Stimulated activated naive CD8-positive, alpha-beta T cell treated with anti-CD3 and anti-CD28 coated beads, Interleukin-15, amount 100 ng/mL, for 72 hours (primary cell): ENCODE measurements at regions not wholly inside any gene's neighbourhood (a gene's known extent, or its start where the extent isn't known, plus 50 kb on each side); places are given as distances from the start of the nearest gene placed in this dataset.
"Not testable (repeated sequence)": the region's sequence is repeated elsewhere in the genome, so short reads cannot be mapped to it uniquely, and the experiment has no call there.

ENCODE experiments used
- ATAC-seq: fragments of 150-1000 bp; cut with Tn5 transposase; 2 replicates; pipeline ENCODE4 v1.10.0; 2021; ENCODE audit warnings: mild to moderate bottlenecking, moderate library complexity
- DNase-seq, 2 donors: peaks; one replicate each; pipeline ENCODE4 v3.0.0; 2021 to 2022
- H3K27ac Mint-ChIP-seq, 2 donors: one replicate each; pipeline ENCODE4 v1.8.0; 2022; ENCODE audit warnings: mild to moderate bottlenecking in 2 of 2, mixed read lengths in 2 of 2, moderate library complexity in 2 of 2
- H3K27me3 Mint-ChIP-seq: one replicate; pipeline ENCODE4 v1.8.0; 2022; ENCODE audit warnings: mixed read lengths
- H3K4me1 Mint-ChIP-seq: one replicate; pipeline ENCODE4 v1.8.0; 2022; ENCODE audit warnings: mild to moderate bottlenecking, mixed read lengths
- H3K4me3 Mint-ChIP-seq, 2 donors: one replicate each; pipeline ENCODE4 v1.8.0; 2022; ENCODE audit warnings: mild to moderate bottlenecking in 2 of 2, mixed read lengths in 2 of 2, moderate library complexity in 1 of 2
- H3K9me3 Mint-ChIP-seq, 2 donors: one replicate each; pipeline ENCODE4 v1.8.0; 2022; ENCODE audit warnings: mixed read lengths in 2 of 2

- no peaks in the 10 kb centered on the region for H3K27me3 Mint-ChIP-seq
- DNase-seq (no peak), ATAC-seq (no peak)
- no peak overlapping the region for H3K27ac Mint-ChIP-seq
- H3K4me1 Mint-ChIP-seq: no peaks in the 10 kb centered on the region
- H3K9me3 Mint-ChIP-seq: peaks cover 4 to 7% of the 10 kb centered on the region in 2 donors
- no peak overlapping the region for H3K4me3 Mint-ChIP-seq
Measured at GRCh38 chr9:102795532-102795931, 199.6 kb upstream of the CYLC2 start.

GRCh38 chr9:102779356-102779755 lies 215.8 kb upstream of the CYLC2 start:
- Mint-ChIP-seq H3K27ac (no peak overlapping the region), H3K9me3 (peaks cover 0 to 14% of the 10 kb centered on the region in 2 donors), H3K27me3 (no peaks in the 10 kb centered on the region), H3K4me3 (no peak overlapping the region), H3K4me1 (no peaks in the 10 kb centered on the region)
- DNase-seq: no peak
- no peak for ATAC-seq

- no peak overlapping the region for H3K4me3 Mint-ChIP-seq
- peaks cover 0 to 12% of the 10 kb centered on the region in 2 donors for H3K9me3 Mint-ChIP-seq
- ATAC-seq (no peak), DNase-seq (no peak)
- H3K27me3 Mint-ChIP-seq: no peaks in the 10 kb centered on the region
- no peak overlapping the region for H3K27ac Mint-ChIP-seq
- no peaks in the 10 kb centered on the region for H3K4me1 Mint-ChIP-seq
Measured at GRCh38 chr9:102778746-102779145, 216.4 kb upstream of the CYLC2 start.

GRCh38 chr9:102770704-102771103 lies 224.4 kb upstream of the CYLC2 start:
- no peak overlapping the region for H3K27ac Mint-ChIP-seq
- DNase-seq (no peak), ATAC-seq (no peak)
- no peaks in the 10 kb centered on the region for H3K27me3 Mint-ChIP-seq
- no peak overlapping the region for H3K4me3 Mint-ChIP-seq
- no peaks in the 10 kb centered on the region for H3K4me1 Mint-ChIP-seq
- H3K9me3 Mint-ChIP-seq: no peaks in the 10 kb centered on the region

DNA sequence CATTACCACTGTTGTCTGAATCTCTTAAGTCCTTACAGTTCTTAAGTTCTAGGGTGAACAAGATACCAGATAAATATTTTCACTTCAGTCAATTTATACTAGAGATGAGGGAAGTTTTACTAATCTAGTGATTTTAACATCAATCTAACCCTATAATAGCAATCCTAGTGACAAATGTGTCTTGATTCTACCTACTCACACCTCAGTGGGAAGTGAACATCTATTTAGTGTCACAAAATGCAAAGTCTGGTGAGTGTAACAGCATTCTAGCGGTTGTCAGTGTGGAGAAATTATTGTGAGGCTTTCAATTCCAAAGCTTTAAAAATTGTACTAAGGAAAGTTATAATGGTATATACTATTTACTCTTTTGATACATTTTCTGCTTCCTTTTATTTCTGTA lies 225.8 kb upstream of the CYLC2 start:
- H3K27me3 Mint-ChIP-seq: no peaks in the 10 kb centered on the region
- no peak for DNase-seq
- H3K9me3 Mint-ChIP-seq: no peaks in the 10 kb centered on the region
- no peak for ATAC-seq
- no peak overlapping the region for H3K27ac Mint-ChIP-seq
- H3K4me3 Mint-ChIP-seq: no peak overlapping the region
- no peaks in the 10 kb centered on the region for H3K4me1 Mint-ChIP-seq

DNA sequence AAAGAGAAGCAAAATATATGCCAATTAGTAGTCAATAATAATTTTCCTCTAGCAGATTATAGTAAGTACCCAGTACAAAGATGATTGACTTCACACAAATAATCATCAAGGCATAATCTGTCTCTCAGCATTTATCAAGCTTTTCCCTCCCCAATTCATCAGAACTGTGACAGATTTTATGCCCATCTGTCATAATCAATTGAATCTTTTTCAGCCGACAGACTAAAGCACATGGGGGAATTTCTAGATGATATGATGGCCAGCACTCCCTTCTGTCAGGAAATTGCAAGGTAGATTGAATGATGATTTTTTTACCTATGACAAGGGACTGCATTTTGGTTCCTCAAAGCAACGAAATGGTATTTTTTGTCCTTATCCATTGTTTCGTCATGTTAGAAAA lies 227.1 kb upstream of the CYLC2 start:
- ATAC-seq (no peak), DNase-seq (no peak)
- H3K27me3 Mint-ChIP-seq: no peaks in the 10 kb centered on the region
- H3K4me1 Mint-ChIP-seq: no peaks in the 10 kb centered on the region
- no peak overlapping the region for H3K4me3 Mint-ChIP-seq
- no peak overlapping the region for H3K27ac Mint-ChIP-seq
- peaks cover 0 to 6% of the 10 kb centered on the region in 2 donors for H3K9me3 Mint-ChIP-seq

DNA sequence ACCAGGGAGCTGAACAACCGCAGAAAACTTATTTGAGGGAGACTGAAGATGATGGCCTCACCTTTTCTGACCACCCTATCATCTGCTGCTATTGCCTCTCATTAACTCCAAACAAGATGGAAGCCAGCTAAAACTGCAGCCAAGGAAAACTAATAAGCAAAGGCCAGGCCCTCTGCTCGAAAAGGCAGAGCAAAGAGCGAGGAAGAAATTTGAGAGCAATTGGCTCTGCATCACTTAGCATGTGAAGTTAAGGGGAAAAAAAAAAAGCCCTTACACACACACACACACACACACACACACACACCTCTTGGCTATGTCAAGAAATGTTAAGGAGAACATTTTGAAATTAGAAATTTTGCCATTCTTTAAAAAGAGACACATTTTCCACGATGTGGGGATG lies 228.1 kb upstream of the CYLC2 start:
- ATAC-seq (no peak), DNase-seq (no peak)
- H3K4me3 Mint-ChIP-seq: no peak overlapping the region
- H3K9me3 Mint-ChIP-seq: peaks cover 0 to 9% of the 10 kb centered on the region in 2 donors
- H3K4me1 Mint-ChIP-seq: no peaks in the 10 kb centered on the region
- H3K27ac Mint-ChIP-seq: no peak overlapping the region
- no peaks in the 10 kb centered on the region for H3K27me3 Mint-ChIP-seq

- Mint-ChIP-seq H3K27ac (no peak overlapping the region), H3K4me1 (no peaks in the 10 kb centered on the region), H3K4me3 (no peak overlapping the region), H3K9me3 (peaks cover 16 to 47% of the 10 kb centered on the region in 2 donors), H3K27me3 (no peaks in the 10 kb centered on the region)
- DNase-seq (no peak), ATAC-seq (no peak)
Measured at GRCh38 chr9:102740578-102740977, 254.6 kb upstream of the CYLC2 start.

DNA sequence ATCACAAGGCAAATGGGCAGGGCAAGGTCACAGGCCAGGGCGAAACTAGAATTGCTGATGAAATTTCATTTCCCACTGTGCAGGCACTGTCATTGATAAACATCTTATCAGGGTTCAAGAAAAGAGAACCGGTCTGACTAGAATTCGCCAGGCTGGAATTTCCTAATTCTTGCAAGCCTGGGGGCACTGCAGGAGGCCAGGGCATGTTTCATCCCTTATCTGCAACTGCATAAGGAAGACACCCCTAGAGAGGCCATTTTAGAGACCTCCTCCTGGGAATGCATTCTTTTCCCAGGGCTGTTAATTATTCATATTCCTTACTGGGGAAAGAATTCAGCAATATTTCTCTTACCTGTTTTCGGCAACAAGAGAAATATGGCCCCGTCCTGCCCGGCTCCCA lies 266.2 kb upstream of the CYLC2 start:
- Mint-ChIP-seq H3K4me3 (no peak overlapping the region), H3K27me3 (no peaks in the 10 kb centered on the region), H3K27ac (no peak overlapping the region), H3K9me3 (peaks cover 9 to 24% of the 10 kb centered on the region in 2 donors), H3K4me1 (no peaks in the 10 kb centered on the region)
- ATAC-seq (no peak), DNase-seq (no peak)

DNA sequence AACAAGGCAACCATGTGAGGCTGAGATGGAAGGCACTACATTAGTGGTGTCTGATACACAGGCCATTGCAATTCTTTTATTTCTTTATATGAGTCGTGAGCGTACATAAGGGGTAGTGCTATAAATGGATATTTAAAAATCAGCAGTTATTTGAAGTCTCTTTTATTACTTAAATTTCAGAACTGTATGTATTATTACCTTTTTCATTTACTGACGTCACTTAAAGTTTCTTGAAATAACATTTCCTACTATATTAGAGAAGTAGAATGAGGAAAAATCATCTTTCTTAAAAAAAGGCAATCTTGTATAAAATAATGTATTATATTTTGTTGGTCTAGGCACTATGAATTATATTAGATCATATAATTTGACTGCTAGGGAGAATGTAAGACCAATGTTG lies 280.9 kb upstream of the CYLC2 start:
- DNase-seq (no peak), ATAC-seq (no peak)
- Mint-ChIP-seq H3K4me3 (no peak overlapping the region), H3K27me3 (no peaks in the 10 kb centered on the region), H3K27ac (no peak overlapping the region), H3K4me1 (no peaks in the 10 kb centered on the region), H3K9me3 (peaks cover 11 to 24% of the 10 kb centered on the region in 2 donors)

GRCh38 chr9:102712910-102713309 lies 282.2 kb upstream of the CYLC2 start:
- H3K27me3 Mint-ChIP-seq, H3K27ac Mint-ChIP-seq, H3K4me1 Mint-ChIP-seq, H3K4me3 Mint-ChIP-seq, DNase-seq, ATAC-seq: not testable (repeated sequence)
- peaks cover 5 to 19% of the 10 kb centered on the region in 2 donors for H3K9me3 Mint-ChIP-seq

DNA sequence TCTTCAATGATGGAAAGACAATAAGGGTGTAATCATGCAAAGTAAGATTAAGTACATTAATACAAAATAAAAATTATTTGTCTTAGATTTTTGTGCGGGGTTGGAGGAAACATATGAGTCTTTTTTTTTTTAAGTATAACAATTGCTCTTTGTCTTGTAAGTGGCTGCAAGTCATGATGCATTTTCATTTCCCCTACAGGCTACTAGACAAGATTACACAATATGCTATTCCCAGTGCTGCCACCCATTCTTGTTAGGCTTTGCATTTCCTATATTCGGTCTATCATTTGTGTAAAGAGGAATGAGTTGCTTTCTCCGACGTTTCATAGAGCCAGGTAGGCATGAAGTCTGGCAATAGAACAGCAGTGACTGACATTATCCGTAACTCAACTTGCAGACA lies 294.2 kb upstream of the CYLC2 start:
- Mint-ChIP-seq H3K4me1 (no peaks in the 10 kb centered on the region), H3K27ac (no peak overlapping the region), H3K9me3 (peaks cover 0 to 14% of the 10 kb centered on the region in 2 donors), H3K27me3 (no peaks in the 10 kb centered on the region), H3K4me3 (no peak overlapping the region)
- ATAC-seq (no peak), DNase-seq (no peak)

DNA sequence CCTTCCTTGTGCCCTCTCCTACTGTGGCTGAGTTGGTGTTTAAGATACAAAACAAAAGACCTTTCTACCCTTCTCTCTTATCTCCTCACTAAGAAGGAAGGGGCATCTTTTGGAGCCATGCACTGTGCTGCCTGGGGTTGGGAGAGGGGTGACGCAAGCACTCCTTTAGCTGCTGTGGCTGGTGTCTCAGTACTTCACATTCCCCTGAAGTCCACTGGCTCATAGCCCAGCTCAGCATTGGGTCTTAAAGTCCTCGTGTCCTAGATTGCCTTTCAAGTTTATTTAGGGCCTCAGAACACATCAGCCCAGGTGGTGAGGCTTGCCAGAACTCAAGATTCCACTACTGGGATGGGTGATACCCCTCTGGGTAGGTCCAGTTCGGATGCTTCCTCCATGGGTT lies 325.9 kb upstream of the CYLC2 start:
- no peak overlapping the region for H3K27ac Mint-ChIP-seq
- no peak overlapping the region for H3K4me3 Mint-ChIP-seq
- H3K4me1 Mint-ChIP-seq: no peaks in the 10 kb centered on the region
- no peak for ATAC-seq
- DNase-seq: no peak
- no peaks in the 10 kb centered on the region for H3K27me3 Mint-ChIP-seq
- peaks cover 0 to 16% of the 10 kb centered on the region in 2 donors for H3K9me3 Mint-ChIP-seq

DNA sequence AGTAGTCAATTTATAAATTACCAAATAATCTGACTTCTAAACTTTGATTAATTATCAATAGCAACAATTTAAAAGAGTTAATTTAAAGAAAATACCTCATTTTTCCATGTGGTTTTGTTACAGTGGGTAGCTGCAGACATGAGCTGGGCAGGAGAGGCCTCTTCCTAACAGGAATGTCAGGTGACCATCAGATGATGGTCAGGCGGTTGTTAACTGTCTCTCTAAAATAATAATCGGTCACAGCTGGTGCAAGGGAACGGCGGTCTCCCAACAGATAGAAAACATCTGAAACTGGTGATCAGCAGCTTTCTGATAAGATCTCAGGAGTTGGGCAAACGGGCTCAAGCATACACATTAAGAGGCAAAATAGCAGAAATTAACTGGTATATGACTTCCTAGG lies 342.7 kb upstream of the CYLC2 start:
- Mint-ChIP-seq H3K27me3 (no peaks in the 10 kb centered on the region), H3K27ac (no peak overlapping the region), H3K4me1 (no peaks in the 10 kb centered on the region), H3K4me3 (no peak overlapping the region), H3K9me3 (peaks cover 9 to 10% of the 10 kb centered on the region in 2 donors)
- no peak for ATAC-seq
- DNase-seq: no peak

GRCh38 chr9:102650896-102651295 lies 344.2 kb upstream of the CYLC2 start:
- no peaks in the 10 kb centered on the region for H3K27me3 Mint-ChIP-seq
- H3K27ac Mint-ChIP-seq: no peak overlapping the region
- ATAC-seq (no peak), DNase-seq (no peak)
- peaks cover 9 to 10% of the 10 kb centered on the region in 2 donors for H3K9me3 Mint-ChIP-seq
- no peak overlapping the region for H3K4me3 Mint-ChIP-seq
- H3K4me1 Mint-ChIP-seq: no peaks in the 10 kb centered on the region

GRCh38 chr9:102642651-102643050 lies 352.5 kb upstream of the CYLC2 start:
- ATAC-seq (no peak), DNase-seq (no peak)
- peaks cover 4 to 6% of the 10 kb centered on the region in 2 donors for H3K9me3 Mint-ChIP-seq
- H3K4me1 Mint-ChIP-seq: no peaks in the 10 kb centered on the region
- no peak overlapping the region for H3K27ac Mint-ChIP-seq
- no peak overlapping the region for H3K4me3 Mint-ChIP-seq
- no peaks in the 10 kb centered on the region for H3K27me3 Mint-ChIP-seq

DNA sequence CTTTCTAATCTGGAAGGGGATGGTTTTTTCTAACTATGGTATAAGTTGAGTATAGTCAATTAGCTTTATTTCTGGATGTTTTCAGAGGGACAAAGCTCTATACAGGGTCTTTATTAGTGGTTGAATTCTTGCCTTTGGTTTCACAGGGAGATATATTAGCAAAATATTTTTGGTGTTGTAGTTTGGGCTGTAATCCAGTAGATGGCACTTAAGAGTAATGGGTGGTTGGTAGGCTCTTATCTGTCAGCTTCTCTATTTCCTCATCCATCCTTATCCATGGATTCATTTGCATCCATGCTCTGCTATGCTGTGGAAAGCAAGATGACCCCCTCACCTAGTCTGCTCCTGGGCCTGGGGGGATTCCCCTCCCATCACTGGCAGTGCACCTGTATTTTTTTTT lies 363.6 kb upstream of the CYLC2 start:
- DNase-seq (no peak), ATAC-seq (no peak)
- Mint-ChIP-seq H3K4me1 (no peaks in the 10 kb centered on the region), H3K27me3 (no peaks in the 10 kb centered on the region), H3K9me3 (peaks cover 7 to 18% of the 10 kb centered on the region in 2 donors), H3K27ac (no peak overlapping the region), H3K4me3 (no peak overlapping the region)
